Limb (tissue), 2 donors: ENCODE measurements at regions not wholly inside any gene's neighbourhood (a gene's known extent, or its start where the extent isn't known, plus 50 kb on each side); places are given as distances from the start of the nearest gene placed in this dataset.
"Not testable (repeated sequence)": the region's sequence is repeated elsewhere in the genome, so short reads cannot be mapped to it uniquely, and the experiment has no call there.

ENCODE experiments used
- DNase-seq, 2 donors: peaks; one replicate each; pipeline ENCODE4 v3.0.0-alpha.2; 2016; ENCODE audit errors: extremely low spot score in 2 of 2

- no peak for DNase-seq
These were observed 72.5 kb downstream of the LHX2 start for GRCh38 chr9:124084087-124084486.

DNA sequence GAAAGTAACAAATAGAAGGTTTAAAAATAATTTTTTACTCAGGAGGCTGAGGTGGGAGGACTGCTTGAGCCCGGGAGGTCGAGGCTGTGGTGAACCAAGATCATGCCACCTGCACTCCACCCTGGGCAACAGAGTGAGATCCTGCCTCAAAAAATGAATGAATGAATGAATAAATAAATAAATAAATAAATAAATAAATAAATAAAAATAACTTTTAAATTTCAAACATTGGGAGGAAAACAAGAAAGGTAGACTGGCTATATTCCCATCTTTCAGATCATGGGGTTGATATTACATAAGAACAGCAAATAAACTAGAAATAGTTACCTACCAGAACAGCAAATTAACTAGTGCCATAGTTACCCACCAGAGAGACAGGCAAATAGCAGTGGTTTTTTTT is 75.7 kb downstream of the LHX2 start:
- no peak for DNase-seq

DNA sequence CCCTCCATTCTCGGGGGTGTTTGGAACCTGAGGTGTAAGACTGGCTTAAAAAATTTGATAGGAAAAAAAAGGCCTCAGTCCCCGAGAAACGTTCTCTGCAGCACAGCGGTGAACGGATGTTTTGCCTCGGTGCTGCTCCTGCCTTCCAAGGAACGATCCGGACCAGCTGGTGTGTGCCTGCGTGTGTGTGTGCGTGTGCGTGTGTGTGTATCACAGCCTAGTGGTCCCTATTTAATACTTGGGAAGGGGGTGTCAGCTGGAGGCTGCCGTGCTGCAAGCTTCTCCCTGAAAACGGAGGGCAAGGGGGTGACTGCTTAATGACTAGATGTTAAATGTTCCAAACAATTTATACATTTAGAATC is 76.9 kb downstream of the LHX2 start:
- DNase-seq: peak in 1 of 2 donors; percentile 43

GRCh38 chr9:124089631-124090488 is 78.3 kb downstream of the LHX2 start:
- not testable (repeated sequence) for DNase-seq

- no peak for DNase-seq
These were observed 86.8 kb downstream of the LHX2 start for GRCh38 chr9:124098141-124098905.

DNA sequence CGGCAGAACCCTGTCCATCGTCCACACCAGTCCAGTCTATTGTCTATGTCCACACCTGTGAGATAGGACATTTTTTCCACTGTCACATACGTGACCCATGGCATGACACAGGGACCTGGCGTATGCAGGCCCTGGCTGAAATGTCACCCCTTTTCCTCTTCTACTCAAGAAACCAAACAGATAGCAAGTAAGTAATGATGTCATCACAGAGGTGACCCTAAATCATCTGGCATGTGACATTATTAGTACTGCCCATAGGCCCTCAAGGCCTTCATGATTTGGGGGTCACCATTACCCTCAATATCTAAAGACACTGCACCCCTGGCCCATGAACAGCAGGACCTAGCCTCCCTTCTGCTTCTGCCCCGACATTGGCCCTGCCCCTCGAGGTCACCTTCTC is 88.3 kb downstream of the LHX2 start:
- no peak for DNase-seq

- no peak for DNase-seq
These were observed 89.8 kb downstream of the LHX2 start for GRCh38 chr9:124101215-124101968.

- DNase-seq: no peak
These were observed 90.4 kb downstream of the LHX2 start for GRCh38 chr9:124101969-124102345.

DNA sequence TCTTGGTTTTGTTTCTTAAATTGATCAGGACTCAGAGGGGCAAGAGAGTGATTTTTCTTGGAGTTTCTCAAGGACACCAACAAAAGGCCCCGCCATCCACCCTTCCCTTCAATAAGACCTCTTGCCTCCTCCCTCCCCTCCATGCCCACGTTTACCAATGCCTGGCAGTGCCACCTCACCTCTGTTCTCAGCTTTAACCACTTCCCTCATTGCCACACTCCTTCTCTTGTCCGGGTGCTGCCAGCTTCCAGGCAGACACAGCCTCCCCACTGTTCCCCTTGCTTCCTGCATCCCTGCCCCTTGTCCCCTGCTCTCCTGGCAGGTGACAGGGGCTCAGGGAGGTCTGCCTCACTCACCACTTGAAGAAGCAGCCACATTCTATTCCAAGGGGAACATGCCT is 90.8 kb downstream of the LHX2 start:
- DNase-seq: no peak

- no peak for DNase-seq
These were observed 93.7 kb downstream of the LHX2 start for GRCh38 chr9:124105266-124105665.

DNA sequence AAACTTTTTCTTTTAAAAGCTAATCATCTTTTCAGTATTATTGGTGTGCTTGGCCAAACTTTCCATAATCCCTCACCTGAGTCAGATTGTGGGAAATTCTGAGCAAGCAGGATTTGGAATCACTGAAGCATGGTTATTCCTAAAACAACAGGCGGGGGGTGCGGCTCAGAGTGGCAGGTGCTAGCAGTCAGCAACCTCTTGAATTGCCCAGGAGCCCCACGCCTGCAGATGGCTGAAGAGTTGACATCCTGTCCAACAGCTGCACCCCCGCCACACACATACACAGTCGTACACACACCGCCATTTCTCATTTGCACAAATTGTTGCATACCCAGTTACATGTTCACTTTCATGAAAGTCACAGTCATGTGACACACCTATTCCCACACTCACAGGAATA is 96.6 kb downstream of the LHX2 start:
- no peak for DNase-seq

DNA sequence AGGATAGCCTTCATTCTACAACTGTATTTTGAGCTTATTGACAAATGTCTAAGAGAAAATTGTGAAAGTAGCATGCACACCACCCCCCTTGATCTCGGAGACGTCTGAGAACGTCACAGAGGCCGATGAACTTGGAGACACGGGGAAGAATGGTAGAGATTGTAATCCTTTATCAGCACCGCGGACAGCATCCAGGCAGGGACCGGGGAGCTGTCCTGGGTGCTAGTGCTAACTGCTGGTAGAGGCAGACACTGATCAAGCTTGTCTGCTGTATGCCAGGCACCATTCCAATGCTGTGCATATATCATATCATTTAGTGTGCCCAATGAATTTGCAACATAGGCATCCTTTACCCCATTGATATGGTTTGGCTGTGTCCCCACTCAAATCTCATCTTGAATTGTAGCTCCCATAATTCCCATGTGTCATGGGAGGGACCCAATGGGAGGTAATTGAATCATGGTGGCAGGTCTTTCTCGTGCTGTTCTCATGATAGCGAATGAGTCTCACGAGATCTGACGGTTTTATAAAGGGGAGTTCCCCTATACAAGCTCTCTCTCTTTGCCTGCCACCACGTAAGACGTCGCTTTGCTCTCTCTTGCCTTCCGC is 98.8 kb downstream of the LHX2 start:
- DNase-seq: peak; percentile 83 to 89

DNA sequence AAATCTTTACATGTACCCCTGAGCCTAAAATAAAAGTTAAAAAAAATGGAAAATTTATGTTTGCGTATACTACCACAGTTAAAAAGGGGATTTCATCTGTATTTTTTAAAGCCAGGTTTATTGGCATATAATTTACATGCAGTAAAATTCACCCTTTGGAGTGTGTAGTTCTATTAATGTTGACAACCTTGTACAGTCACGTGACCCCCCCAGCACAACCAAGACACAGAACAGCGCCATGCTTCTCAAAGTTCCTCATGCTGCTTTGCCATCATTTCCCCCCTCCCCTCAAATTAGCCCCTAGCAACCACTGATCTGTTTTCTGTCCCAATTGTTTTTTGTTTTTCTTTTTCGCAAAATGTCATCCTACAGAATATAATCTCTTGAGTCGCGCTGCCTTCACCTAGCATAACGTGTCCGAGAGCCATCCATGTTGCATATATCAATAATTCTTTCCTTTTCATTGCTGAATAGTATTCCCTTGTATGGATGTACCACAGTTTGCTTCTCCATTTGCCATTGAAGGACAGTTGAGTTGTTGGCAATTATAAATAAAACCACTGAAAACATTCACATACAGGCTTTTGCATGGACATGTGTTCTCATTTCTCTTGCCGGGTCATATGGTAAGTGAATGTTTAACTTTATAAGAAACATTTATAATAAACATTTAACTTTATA is 105.3 kb downstream of the LHX2 start:
- DNase-seq: no peak

- DNase-seq: no peak
These were observed 107.3 kb downstream of the LHX2 start for GRCh38 chr9:124118894-124119293.

- no peak for DNase-seq
These were observed 108.7 kb downstream of the LHX2 start for GRCh38 chr9:124120272-124120671.

DNA sequence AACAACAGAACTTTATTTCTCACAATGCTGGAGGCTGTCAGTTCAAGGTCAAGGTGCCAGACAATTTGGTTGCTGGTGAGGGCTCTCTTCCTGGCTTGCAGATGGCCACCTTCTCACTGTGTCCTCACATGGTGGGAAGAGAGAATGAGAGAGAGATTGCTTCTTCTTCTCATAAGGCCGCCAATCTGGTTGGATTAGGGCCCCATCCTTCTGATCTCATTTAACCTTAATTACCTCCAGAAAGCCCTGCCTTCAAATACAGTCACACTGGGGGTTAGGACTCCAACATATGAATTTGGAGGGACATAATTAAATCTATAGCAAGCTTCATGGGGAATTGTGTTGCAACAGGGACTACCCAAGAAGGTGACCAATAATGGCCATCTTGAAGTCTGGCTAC is 110.2 kb downstream of the LHX2 start:
- DNase-seq: no peak

DNA sequence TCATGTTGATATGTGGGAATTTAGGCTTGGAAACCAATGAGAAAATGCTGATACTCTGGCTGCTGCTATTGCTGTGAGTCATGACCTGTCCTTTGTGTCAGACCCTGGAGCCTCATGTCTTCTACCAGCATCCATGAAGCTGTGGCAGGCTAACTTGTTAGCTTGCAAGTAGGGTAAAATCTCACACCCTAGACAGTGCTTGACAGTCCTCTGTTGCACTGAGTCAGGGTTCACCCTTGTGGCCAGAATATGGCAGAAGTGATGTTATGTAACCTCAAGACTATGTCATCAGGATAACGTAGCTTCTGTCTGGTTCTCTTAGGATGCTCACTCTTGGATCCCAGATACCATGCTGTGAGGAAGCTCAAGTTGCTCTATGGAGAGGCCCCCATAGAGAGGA is 110.8 kb downstream of the LHX2 start:
- no peak for DNase-seq

GRCh38 chr9:124122813-124123462 is 111.4 kb downstream of the LHX2 start:
- no peak for DNase-seq

DNA sequence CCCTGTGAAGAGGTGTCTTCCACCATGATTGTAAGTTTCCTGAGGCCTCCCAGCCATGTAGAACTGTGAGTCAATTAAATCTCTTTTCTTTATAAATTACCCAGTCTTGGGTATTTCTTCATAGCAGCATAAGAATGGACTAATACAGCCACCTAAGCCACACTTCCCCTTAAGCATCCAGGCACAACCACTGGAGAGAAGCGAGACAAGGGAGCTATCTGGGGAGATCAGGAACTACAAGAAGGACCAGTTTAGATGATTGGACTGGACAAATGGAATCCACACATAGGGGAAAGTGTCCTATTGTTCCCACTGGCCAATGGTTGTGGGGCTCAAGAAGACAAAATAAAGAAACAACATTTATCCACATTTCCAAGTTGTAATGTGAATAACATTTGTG is 112.1 kb downstream of the LHX2 start:
- DNase-seq: not testable (repeated sequence)
